ENCODE measurements at regions not wholly inside any gene's neighbourhood (a gene's known extent, or its start where the extent isn't known, plus 50 kb on each side); places are given as distances from the start of the nearest gene placed in this dataset.

GRCh38 chr7:17043012-17043877, 161.5 kb upstream of the AGR3 start:
- TF ChIP-seq, protein P1, sequence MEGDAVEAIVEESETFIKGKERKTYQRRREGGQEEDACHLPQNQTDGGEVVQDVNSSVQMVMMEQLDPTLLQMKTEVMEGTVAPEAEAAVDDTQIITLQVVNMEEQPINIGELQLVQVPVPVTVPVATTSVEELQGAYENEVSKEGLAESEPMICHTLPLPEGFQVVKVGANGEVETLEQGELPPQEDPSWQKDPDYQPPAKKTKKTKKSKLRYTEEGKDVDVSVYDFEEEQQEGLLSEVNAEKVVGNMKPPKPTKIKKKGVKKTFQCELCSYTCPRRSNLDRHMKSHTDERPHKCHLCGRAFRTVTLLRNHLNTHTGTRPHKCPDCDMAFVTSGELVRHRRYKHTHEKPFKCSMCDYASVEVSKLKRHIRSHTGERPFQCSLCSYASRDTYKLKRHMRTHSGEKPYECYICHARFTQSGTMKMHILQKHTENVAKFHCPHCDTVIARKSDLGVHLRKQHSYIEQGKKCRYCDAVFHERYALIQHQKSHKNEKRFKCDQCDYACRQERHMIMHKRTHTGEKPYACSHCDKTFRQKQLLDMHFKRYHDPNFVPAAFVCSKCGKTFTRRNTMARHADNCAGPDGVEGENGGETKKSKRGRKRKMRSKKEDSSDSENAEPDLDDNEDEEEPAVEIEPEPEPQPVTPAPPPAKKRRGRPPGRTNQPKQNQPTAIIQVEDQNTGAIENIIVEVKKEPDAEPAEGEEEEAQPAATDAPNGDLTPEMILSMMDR (IDR thresholded peaks at IDR 0.05; ENCODE audit: low read length) = no peak
- no peak for TF ChIP-seq EZH2 (IDR thresholded peaks at IDR 0.05; ENCODE audit: borderline replicate concordance, low read length)
